ENCODE measurements at regions not wholly inside any gene's neighbourhood (a gene's known extent, or its start where the extent isn't known, plus 50 kb on each side); places are given as distances from the start of the nearest gene placed in this dataset.

DNA sequence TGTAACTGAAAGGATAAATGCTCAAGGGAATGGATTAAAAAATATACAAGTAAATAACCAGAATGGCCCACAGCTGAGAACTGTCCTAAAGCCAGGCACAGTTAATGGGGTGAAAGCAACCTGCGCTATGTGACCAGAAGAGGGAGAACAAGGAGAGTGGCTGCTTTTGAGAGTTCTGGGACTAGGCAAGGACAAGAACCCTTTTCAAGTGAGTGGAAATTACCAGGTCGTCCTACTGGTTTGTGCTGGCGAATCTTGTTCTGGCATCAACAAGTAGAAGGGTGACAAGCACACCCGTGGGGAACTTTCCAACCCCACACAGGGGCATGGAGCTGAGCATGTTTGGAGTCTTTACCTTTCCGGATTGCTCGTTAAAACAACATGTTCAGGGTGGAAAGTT, 82.8 kb downstream of the TMEM17 start:
- H3K27ac ChIP-seq (ENCODE audit: low read depth in 1 of 2, low read length in 2 of 2), result no peak overlapping the region
- WGBS, 2 donors, result 78 to 80% methylated on average over 6 of the region's 6 CpGs
- no peak for DNase-seq
- intact Hi-C loops (cut with DNase I), result no loop called here
- no peaks in the 10 kb centered on the region for H3K4me1 ChIP-seq (ENCODE audit: control insufficient read depth in 1 of 2, insufficient read depth in 2 of 2, low read length in 2 of 2)
- H3K4me3 ChIP-seq (ENCODE audit: low read length in 2 of 2), result no peak overlapping the region
- no peaks in the 10 kb centered on the region for H3K27me3 ChIP-seq (ENCODE audit: control insufficient read depth in 1 of 2, insufficient read depth in 2 of 2, low read length in 1 of 2)
- no peaks in the 10 kb centered on the region for H3K36me3 ChIP-seq (ENCODE audit: control insufficient read depth in 1 of 2, insufficient read depth in 2 of 2, low read length in 1 of 2)
- no peaks in the 10 kb centered on the region for H3K9me3 ChIP-seq (ENCODE audit: control insufficient read depth, low read length)
- ATAC-seq (ENCODE audit: low FRiP score), result no peak

DNA sequence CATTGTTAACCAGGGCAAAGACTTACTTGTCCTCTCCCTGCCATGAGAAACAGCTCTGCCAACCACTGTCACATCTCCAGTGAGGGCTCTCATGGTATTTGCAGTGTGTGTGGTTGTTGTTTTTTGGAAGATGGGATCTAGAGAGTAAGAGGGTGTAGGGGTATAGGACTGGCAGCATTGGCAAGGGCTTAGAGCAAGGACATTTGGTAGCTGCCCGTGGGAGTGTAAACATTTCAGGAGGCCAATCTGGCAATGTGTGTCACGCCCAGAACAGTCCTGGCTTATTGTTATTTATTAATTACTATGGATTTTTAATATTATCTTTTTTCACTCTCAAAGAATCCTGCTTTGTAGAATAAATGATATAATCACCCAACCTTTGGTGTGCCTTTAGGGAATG, 90.5 kb downstream of the TMEM17 start:
- Histone ChIP-seq H3K27me3 (ENCODE audit: control insufficient read depth in 1 of 2, insufficient read depth in 2 of 2, low read length in 1 of 2) (no peaks in the 10 kb centered on the region), H3K4me1 (ENCODE audit: control insufficient read depth in 1 of 2, insufficient read depth in 2 of 2, low read length in 2 of 2) (no peaks in the 10 kb centered on the region), H3K9me3 (ENCODE audit: control insufficient read depth, low read length) (no peaks in the 10 kb centered on the region), H3K27ac (ENCODE audit: low read depth in 1 of 2, low read length in 2 of 2) (no peak overlapping the region), H3K4me3 (ENCODE audit: low read length in 2 of 2) (no peak overlapping the region), H3K36me3 (ENCODE audit: control insufficient read depth in 1 of 2, insufficient read depth in 2 of 2, low read length in 1 of 2) (no peaks in the 10 kb centered on the region)
- no peak for DNase-seq
- intact Hi-C loops (cut with DNase I), result loop anchor here in 1 of 2 donors (10.0 kb wide), 1 partner anchor 221 kb away; the partner anchor contains the start of gene B3GNT2
- WGBS, 2 donors, result 76 to 78% methylated on average over 2 of the region's 2 CpGs
- ATAC-seq (ENCODE audit: low FRiP score), result no peak

DNA sequence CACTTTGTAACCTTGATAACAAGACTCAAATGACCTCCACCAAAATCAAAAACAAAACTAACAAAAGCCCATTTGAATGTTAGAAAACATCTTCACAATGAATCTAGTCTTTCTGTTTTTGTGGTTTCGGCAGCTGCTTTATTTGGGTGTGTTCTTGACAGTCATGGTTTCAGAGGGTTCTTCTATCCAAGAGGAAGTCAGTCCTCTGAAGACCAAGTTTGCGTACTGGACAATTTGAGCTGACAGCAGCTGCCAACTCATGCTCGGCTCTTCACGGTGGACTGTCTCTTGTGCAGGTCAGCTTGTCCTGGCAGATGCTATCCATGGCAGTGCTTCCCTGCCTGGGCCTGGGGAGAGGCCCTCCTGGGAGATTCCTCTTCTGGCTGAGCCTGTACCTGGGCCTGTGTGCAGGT, 91.0 kb downstream of the TMEM17 start:
- no peak overlapping the region for H3K4me3 ChIP-seq (ENCODE audit: low read length in 2 of 2)
- H3K9me3 ChIP-seq (ENCODE audit: control insufficient read depth, low read length), result no peaks in the 10 kb centered on the region
- H3K27ac ChIP-seq (ENCODE audit: low read depth in 1 of 2, low read length in 2 of 2), result no peak overlapping the region
- no peak for ATAC-seq (ENCODE audit: low FRiP score)
- no peaks in the 10 kb centered on the region for H3K36me3 ChIP-seq (ENCODE audit: control insufficient read depth in 1 of 2, insufficient read depth in 2 of 2, low read length in 1 of 2)
- 84 to 89% methylated on average over 4 of the region's 4 CpGs for WGBS, 2 donors
- no peaks in the 10 kb centered on the region for H3K27me3 ChIP-seq (ENCODE audit: control insufficient read depth in 1 of 2, insufficient read depth in 2 of 2, low read length in 1 of 2)
- intact Hi-C loops (cut with DNase I), result loop anchor here in 1 of 2 donors (10.0 kb wide), 1 partner anchor 220 kb away; the partner anchor contains the start of gene B3GNT2
- no peaks in the 10 kb centered on the region for H3K4me1 ChIP-seq (ENCODE audit: control insufficient read depth in 1 of 2, insufficient read depth in 2 of 2, low read length in 2 of 2)
- no peak for DNase-seq

DNA sequence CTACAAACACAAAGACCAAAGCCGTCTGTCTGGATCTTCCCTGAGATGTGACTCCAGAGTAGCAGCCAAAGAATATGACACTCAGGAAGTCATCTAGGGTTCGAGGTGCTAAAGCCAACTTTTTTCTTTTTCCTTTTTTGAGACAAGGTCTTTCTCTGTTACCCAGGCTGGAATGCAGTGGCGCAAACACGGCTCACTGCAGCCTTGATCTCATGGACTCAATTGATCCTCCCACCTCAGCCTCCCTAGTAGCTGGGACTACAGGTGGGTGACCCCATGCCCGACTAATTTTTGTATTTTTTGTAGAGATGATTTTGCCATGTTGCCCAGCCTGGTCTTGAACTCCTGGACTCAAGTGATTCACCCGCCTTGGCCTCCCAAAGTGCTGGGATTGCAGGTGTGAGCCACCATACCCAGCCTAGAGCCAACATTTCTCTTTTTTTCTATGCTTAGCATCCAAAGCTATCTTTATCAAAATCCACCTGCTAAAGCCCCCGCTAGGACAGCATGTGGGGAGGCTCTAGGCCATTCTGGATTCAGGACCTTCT, 92.8 kb downstream of the TMEM17 start:
- DNase-seq, result no peak
- no peak for ATAC-seq (ENCODE audit: low FRiP score)
- Histone ChIP-seq H3K36me3 (ENCODE audit: control insufficient read depth in 1 of 2, insufficient read depth in 2 of 2, low read length in 1 of 2) (no peaks in the 10 kb centered on the region), H3K4me3 (ENCODE audit: low read length in 2 of 2) (no peak overlapping the region), H3K4me1 (ENCODE audit: control insufficient read depth in 1 of 2, insufficient read depth in 2 of 2, low read length in 2 of 2) (no peaks in the 10 kb centered on the region), H3K9me3 (ENCODE audit: control insufficient read depth, low read length) (no peaks in the 10 kb centered on the region), H3K27me3 (ENCODE audit: control insufficient read depth in 1 of 2, insufficient read depth in 2 of 2, low read length in 1 of 2) (no peaks in the 10 kb centered on the region), H3K27ac (ENCODE audit: low read depth in 1 of 2, low read length in 2 of 2) (no peak overlapping the region)
- intact Hi-C loops (cut with DNase I), result loop anchor here (5.0 to 10.0 kb wide), 2 partner anchors 218 to 421 kb away; partner anchors contain the start of gene B3GNT2 (in 1 of the 2)
- WGBS, 2 donors, result 88 to 92% methylated on average over 7 of the region's 7 CpGs

DNA sequence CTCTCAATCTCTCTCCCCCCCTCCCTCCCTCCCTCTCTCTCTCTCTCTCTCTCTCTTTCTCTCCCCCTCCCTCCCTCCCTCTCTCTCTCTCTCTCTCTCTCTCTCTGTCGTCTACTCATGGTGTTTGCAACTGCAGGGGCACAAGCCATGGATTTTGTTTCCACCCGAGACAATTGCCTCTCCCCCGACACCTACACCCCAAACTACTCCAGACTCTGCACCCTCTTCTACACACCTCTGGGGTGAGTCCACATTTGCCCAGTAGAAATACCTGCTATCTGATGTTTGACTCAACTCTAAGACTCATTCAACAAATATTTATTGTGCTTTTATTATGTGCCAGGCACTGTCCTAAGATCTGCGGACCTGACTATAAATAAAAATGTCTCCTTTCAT, 93.7 kb downstream of the TMEM17 start:
- Histone ChIP-seq H3K36me3 (ENCODE audit: control insufficient read depth in 1 of 2, insufficient read depth in 2 of 2, low read length in 1 of 2) (no peaks in the 10 kb centered on the region), H3K27me3 (ENCODE audit: control insufficient read depth in 1 of 2, insufficient read depth in 2 of 2, low read length in 1 of 2) (no peaks in the 10 kb centered on the region), H3K27ac (ENCODE audit: low read depth in 1 of 2, low read length in 2 of 2) (no peak overlapping the region), H3K4me1 (ENCODE audit: control insufficient read depth in 1 of 2, insufficient read depth in 2 of 2, low read length in 2 of 2) (no peaks in the 10 kb centered on the region), H3K9me3 (ENCODE audit: control insufficient read depth, low read length) (no peaks in the 10 kb centered on the region), H3K4me3 (ENCODE audit: low read length in 2 of 2) (no peak overlapping the region)
- WGBS, 2 donors, result 20 to 24% methylated on average over 4 of the region's 4 CpGs
- ATAC-seq (ENCODE audit: low FRiP score), result no peak
- intact Hi-C loops (cut with DNase I), result loop anchor here (5.0 to 10.0 kb wide), 2 partner anchors 218 to 420 kb away; partner anchors contain the start of gene B3GNT2 (in 1 of the 2)
- DNase-seq, result no peak

DNA sequence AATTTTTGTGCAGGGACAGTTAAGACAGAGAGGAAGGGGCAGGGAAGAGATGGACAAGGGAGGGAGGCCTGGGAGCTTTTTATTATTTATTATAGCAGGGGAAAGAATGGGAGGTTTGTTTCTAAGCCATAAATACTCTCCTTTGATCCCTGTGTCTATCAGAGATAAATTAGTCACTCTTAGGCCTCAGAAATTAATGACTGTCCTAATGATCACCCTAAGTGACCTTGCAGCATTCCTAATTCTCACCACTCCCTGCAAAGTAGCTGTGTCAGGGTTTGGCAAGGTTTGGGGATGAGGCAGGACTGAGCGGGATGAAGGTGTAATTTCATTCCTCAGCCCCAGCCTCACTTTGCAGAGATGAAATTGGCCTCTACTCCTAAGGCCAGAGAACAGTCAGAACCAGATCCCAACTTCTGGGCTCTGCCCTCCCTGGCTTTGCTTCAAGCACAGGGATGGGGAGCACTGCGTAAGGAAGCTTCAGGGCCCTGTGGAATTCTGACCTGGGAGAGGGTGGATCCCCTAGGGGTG, 95.0 kb downstream of the TMEM17 start:
- DNase-seq (no peak), ATAC-seq (ENCODE audit: low FRiP score) (peak; percentile 13)
- Histone ChIP-seq H3K4me3 (ENCODE audit: low read length in 2 of 2) (no peak overlapping the region), H3K36me3 (ENCODE audit: control insufficient read depth in 1 of 2, insufficient read depth in 2 of 2, low read length in 1 of 2) (no peaks in the 10 kb centered on the region), H3K27ac (ENCODE audit: low read depth in 1 of 2, low read length in 2 of 2) (peak overlapping the region; percentile 90 to 94), H3K9me3 (ENCODE audit: control insufficient read depth, low read length) (no peaks in the 10 kb centered on the region), H3K4me1 (ENCODE audit: control insufficient read depth in 1 of 2, insufficient read depth in 2 of 2, low read length in 2 of 2) (no peaks in the 10 kb centered on the region), H3K27me3 (ENCODE audit: control insufficient read depth in 1 of 2, insufficient read depth in 2 of 2, low read length in 1 of 2) (no peaks in the 10 kb centered on the region)
- 37 to 49% methylated on average over 2 of the region's 2 CpGs for WGBS, 2 donors
- intact Hi-C loops (cut with DNase I), result loop anchor here (2.0 to 10.0 kb wide), 3 partner anchors 216 to 490 kb away; partner anchors contain the start of gene B3GNT2 (in 1 of the 2)

DNA sequence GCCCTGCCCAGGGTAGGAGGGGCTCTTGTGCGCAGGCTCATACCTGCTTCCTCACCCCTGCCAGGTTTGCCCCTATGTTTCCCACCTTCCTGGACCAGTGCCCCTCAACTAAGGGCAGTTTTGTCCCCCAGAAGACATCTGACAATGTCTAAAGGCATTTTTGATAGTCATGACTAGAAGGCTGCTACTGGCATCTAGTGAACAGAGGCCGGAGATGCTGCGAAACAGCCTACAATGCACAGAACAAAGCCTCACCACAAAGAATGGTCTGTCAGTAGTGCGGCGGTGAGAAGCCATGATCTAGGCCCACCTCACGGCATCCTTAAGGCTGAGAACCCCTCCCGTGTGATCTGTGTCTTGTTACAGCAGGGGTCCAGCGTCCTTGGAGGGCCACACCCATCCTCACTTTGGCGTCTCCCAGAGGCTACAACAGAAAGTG, 96.0 kb downstream of the TMEM17 start:
- Histone ChIP-seq H3K4me1 (ENCODE audit: control insufficient read depth in 1 of 2, insufficient read depth in 2 of 2, low read length in 2 of 2) (no peaks in the 10 kb centered on the region), H3K9me3 (ENCODE audit: control insufficient read depth, low read length) (no peaks in the 10 kb centered on the region), H3K27ac (ENCODE audit: low read depth in 1 of 2, low read length in 2 of 2) (no peak overlapping the region), H3K4me3 (ENCODE audit: low read length in 2 of 2) (no peak overlapping the region), H3K27me3 (ENCODE audit: control insufficient read depth in 1 of 2, insufficient read depth in 2 of 2, low read length in 1 of 2) (no peaks in the 10 kb centered on the region), H3K36me3 (ENCODE audit: control insufficient read depth in 1 of 2, insufficient read depth in 2 of 2, low read length in 1 of 2) (no peaks in the 10 kb centered on the region)
- 92 to 94% methylated on average over 9 of the region's 9 CpGs for WGBS, 2 donors
- DNase-seq, result no peak
- intact Hi-C loops (cut with DNase I), result loop anchor here (2.0 to 10.0 kb wide), 3 partner anchors 215 to 489 kb away; partner anchors contain the start of gene B3GNT2 (in 1 of the 2)
- no peak for ATAC-seq (ENCODE audit: low FRiP score)

DNA sequence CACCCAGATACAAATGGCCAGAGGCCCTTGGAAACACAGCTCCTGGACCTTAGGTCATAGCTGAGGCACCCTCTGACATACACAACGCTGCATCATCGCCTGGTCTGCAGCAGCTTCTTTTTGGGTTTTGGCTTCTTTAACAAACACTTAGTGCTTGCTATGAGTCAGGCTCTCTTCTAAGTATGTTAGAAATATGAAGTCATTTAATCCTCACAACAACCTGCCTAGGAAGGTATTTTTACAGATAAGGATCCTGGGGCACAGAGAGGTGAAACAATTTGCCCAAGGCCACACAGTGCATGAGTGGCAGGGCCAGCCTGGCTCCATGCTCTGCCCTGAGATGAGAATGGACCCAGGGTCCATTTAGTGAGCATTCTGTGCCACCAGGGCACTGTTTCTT, 96.6 kb downstream of the TMEM17 start:
- no peaks in the 10 kb centered on the region for H3K27me3 ChIP-seq (ENCODE audit: control insufficient read depth in 1 of 2, insufficient read depth in 2 of 2, low read length in 1 of 2)
- intact Hi-C loops (cut with DNase I), result no loop called here
- ATAC-seq (ENCODE audit: low FRiP score) (no peak), DNase-seq (no peak)
- no peaks in the 10 kb centered on the region for H3K9me3 ChIP-seq (ENCODE audit: control insufficient read depth, low read length)
- no peak overlapping the region for H3K4me3 ChIP-seq (ENCODE audit: low read length in 2 of 2)
- H3K36me3 ChIP-seq (ENCODE audit: control insufficient read depth in 1 of 2, insufficient read depth in 2 of 2, low read length in 1 of 2), result no peaks in the 10 kb centered on the region
- H3K4me1 ChIP-seq (ENCODE audit: control insufficient read depth in 1 of 2, insufficient read depth in 2 of 2, low read length in 2 of 2), result no peaks in the 10 kb centered on the region
- no peak overlapping the region for H3K27ac ChIP-seq (ENCODE audit: low read depth in 1 of 2, low read length in 2 of 2)
- WGBS, 2 donors, result 88 to 92% methylated on average over 2 of the region's 2 CpGs

DNA sequence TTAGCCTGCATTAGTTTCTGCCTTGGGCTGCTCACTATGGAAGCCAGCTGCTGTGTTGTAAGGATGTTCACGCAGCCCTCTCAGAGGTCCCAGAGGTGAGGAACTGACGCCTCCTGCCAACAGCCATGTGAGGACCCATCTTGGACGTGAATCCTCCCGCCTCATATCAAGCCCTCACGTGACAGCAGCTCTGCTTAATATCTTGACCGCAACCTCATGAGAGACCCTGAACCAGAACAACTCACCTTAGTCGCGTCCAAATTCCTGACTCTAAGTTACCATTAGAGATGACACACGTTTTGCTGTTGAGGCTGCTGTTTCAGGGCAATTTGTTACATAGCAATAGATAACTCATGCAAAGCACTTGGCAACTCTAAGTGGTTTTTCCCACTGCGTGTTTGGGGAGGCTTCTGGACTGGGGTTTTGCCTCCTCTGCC, 97.7 kb downstream of the TMEM17 start:
- no peak for ATAC-seq (ENCODE audit: low FRiP score)

More for the DNA sequence above, 97.7 kb downstream of the TMEM17 start:
- 90 to 92% methylated on average over 10 of the region's 10 CpGs for WGBS, 2 donors
- no peak overlapping the region for H3K27ac ChIP-seq (ENCODE audit: low read depth in 1 of 2, low read length in 2 of 2)
- no peaks in the 10 kb centered on the region for H3K27me3 ChIP-seq (ENCODE audit: control insufficient read depth in 1 of 2, insufficient read depth in 2 of 2, low read length in 1 of 2)
- no peaks in the 10 kb centered on the region for H3K4me1 ChIP-seq (ENCODE audit: control insufficient read depth in 1 of 2, insufficient read depth in 2 of 2, low read length in 2 of 2)
- no peaks in the 10 kb centered on the region for H3K36me3 ChIP-seq (ENCODE audit: control insufficient read depth in 1 of 2, insufficient read depth in 2 of 2, low read length in 1 of 2)
- intact Hi-C loops (cut with DNase I), result no loop called here
- no peaks in the 10 kb centered on the region for H3K9me3 ChIP-seq (ENCODE audit: control insufficient read depth, low read length)
- DNase-seq, result no peak
- H3K4me3 ChIP-seq (ENCODE audit: low read length in 2 of 2), result no peak overlapping the region
